ENCODE measurements at regions not wholly inside any gene's neighbourhood (a gene's known extent, or its start where the extent isn't known, plus 50 kb on each side); places are given as distances from the start of the nearest gene placed in this dataset.
"Not testable (repeated sequence)": the region's sequence is repeated elsewhere in the genome, so short reads cannot be mapped to it uniquely, and the experiment has no call there.

GRCh38 chr5:125970631-125971307 is 452.4 kb upstream of the GRAMD2B start:
- H3K9me3 ChIP-seq (ENCODE audit: low read depth, low read length), result no peaks in the 10 kb centered on the region
- no peak overlapping the region for H3K4me3 ChIP-seq (ENCODE audit: low read length)
- no peaks in the 10 kb centered on the region for H3K27me3 ChIP-seq (ENCODE audit: insufficient read depth, low read length)
- no peaks in the 10 kb centered on the region for H3K4me1 ChIP-seq (ENCODE audit: insufficient read depth, low read length)

- Histone ChIP-seq H3K27me3 (ENCODE audit: insufficient read depth, low read length) (no peaks in the 10 kb centered on the region), H3K4me3 (ENCODE audit: low read length) (no peak overlapping the region)
These were observed 450.5 kb upstream of the GRAMD2B start for GRCh38 chr5:125972706-125973105.

GRCh38 chr5:125974679-125975078 is 448.5 kb upstream of the GRAMD2B start:
- Histone ChIP-seq H3K4me1 (ENCODE audit: insufficient read depth, low read length) (no peaks in the 10 kb centered on the region), H3K27me3 (ENCODE audit: insufficient read depth, low read length) (no peaks in the 10 kb centered on the region), H3K9me3 (ENCODE audit: low read depth, low read length) (no peaks in the 10 kb centered on the region), H3K4me3 (ENCODE audit: low read length) (no peak overlapping the region)

More at GRCh38 chr5:125972706-125973105, 450.5 kb upstream of the GRAMD2B start:
- Histone ChIP-seq H3K9me3 (ENCODE audit: low read depth, low read length) (no peaks in the 10 kb centered on the region), H3K4me1 (ENCODE audit: insufficient read depth, low read length) (no peaks in the 10 kb centered on the region)

- no peaks in the 10 kb centered on the region for H3K9me3 ChIP-seq (ENCODE audit: low read depth, low read length)
- H3K4me1 ChIP-seq (ENCODE audit: insufficient read depth, low read length), result no peaks in the 10 kb centered on the region
- no peaks in the 10 kb centered on the region for H3K27me3 ChIP-seq (ENCODE audit: insufficient read depth, low read length)
- no peak overlapping the region for H3K4me3 ChIP-seq (ENCODE audit: low read length)
These were observed 446.7 kb upstream of the GRAMD2B start for GRCh38 chr5:125976421-125977000.

- Histone ChIP-seq H3K9me3 (ENCODE audit: low read depth, low read length) (no peaks in the 10 kb centered on the region), H3K4me3 (ENCODE audit: low read length) (no peak overlapping the region), H3K27me3 (ENCODE audit: insufficient read depth, low read length) (no peaks in the 10 kb centered on the region), H3K4me1 (ENCODE audit: insufficient read depth, low read length) (no peaks in the 10 kb centered on the region)
These were observed 445.2 kb upstream of the GRAMD2B start for GRCh38 chr5:125978015-125978414.

GRCh38 chr5:125979636-125980035 is 443.6 kb upstream of the GRAMD2B start:
- no peaks in the 10 kb centered on the region for H3K27me3 ChIP-seq (ENCODE audit: insufficient read depth, low read length)
- no peaks in the 10 kb centered on the region for H3K9me3 ChIP-seq (ENCODE audit: low read depth, low read length)
- H3K4me3 ChIP-seq (ENCODE audit: low read length), result no peak overlapping the region
- no peaks in the 10 kb centered on the region for H3K4me1 ChIP-seq (ENCODE audit: insufficient read depth, low read length)

GRCh38 chr5:125981016-125981415 is 442.2 kb upstream of the GRAMD2B start:
- no peaks in the 10 kb centered on the region for H3K9me3 ChIP-seq (ENCODE audit: low read depth, low read length)
- no peaks in the 10 kb centered on the region for H3K27me3 ChIP-seq (ENCODE audit: insufficient read depth, low read length)
- H3K4me3 ChIP-seq (ENCODE audit: low read length), result no peak overlapping the region
- H3K4me1 ChIP-seq (ENCODE audit: insufficient read depth, low read length), result no peaks in the 10 kb centered on the region

- no peaks in the 10 kb centered on the region for H3K9me3 ChIP-seq (ENCODE audit: low read depth, low read length)
- no peaks in the 10 kb centered on the region for H3K27me3 ChIP-seq (ENCODE audit: insufficient read depth, low read length)
- no peak overlapping the region for H3K4me3 ChIP-seq (ENCODE audit: low read length)
- no peaks in the 10 kb centered on the region for H3K4me1 ChIP-seq (ENCODE audit: insufficient read depth, low read length)
These were observed 435.4 kb upstream of the GRAMD2B start for GRCh38 chr5:125987677-125988255.

GRCh38 chr5:125992050-125992449 is 431.2 kb upstream of the GRAMD2B start:
- no peaks in the 10 kb centered on the region for H3K27me3 ChIP-seq (ENCODE audit: insufficient read depth, low read length)
- H3K4me3 ChIP-seq (ENCODE audit: low read length), result no peak overlapping the region
- H3K9me3 ChIP-seq (ENCODE audit: low read depth, low read length), result no peaks in the 10 kb centered on the region
- H3K4me1 ChIP-seq (ENCODE audit: insufficient read depth, low read length), result no peaks in the 10 kb centered on the region

GRCh38 chr5:125999271-126000030 is 423.8 kb upstream of the GRAMD2B start:
- not testable (repeated sequence) for H3K4me3 ChIP-seq (ENCODE audit: low read length); H3K4me1 ChIP-seq (ENCODE audit: insufficient read depth, low read length); H3K27me3 ChIP-seq (ENCODE audit: insufficient read depth, low read length); H3K9me3 ChIP-seq (ENCODE audit: low read depth, low read length)

- Histone ChIP-seq H3K27me3 (ENCODE audit: insufficient read depth, low read length) (no peaks in the 10 kb centered on the region), H3K4me3 (ENCODE audit: low read length) (no peak overlapping the region), H3K4me1 (ENCODE audit: insufficient read depth, low read length) (no peaks in the 10 kb centered on the region), H3K9me3 (ENCODE audit: low read depth, low read length) (no peaks in the 10 kb centered on the region)
These were observed 422.7 kb upstream of the GRAMD2B start for GRCh38 chr5:126000507-126000906.

GRCh38 chr5:126002222-126002897 is 420.8 kb upstream of the GRAMD2B start:
- H3K9me3 ChIP-seq (ENCODE audit: low read depth, low read length), result no peaks in the 10 kb centered on the region
- no peaks in the 10 kb centered on the region for H3K27me3 ChIP-seq (ENCODE audit: insufficient read depth, low read length)
- no peaks in the 10 kb centered on the region for H3K4me1 ChIP-seq (ENCODE audit: insufficient read depth, low read length)
- H3K4me3 ChIP-seq (ENCODE audit: low read length), result no peak overlapping the region

- Histone ChIP-seq H3K4me1 (ENCODE audit: insufficient read depth, low read length) (no peaks in the 10 kb centered on the region), H3K9me3 (ENCODE audit: low read depth, low read length) (no peaks in the 10 kb centered on the region), H3K4me3 (ENCODE audit: low read length) (no peak overlapping the region), H3K27me3 (ENCODE audit: insufficient read depth, low read length) (no peaks in the 10 kb centered on the region)
These were observed 419.9 kb upstream of the GRAMD2B start for GRCh38 chr5:126003309-126003708.

GRCh38 chr5:126004636-126005035 is 418.6 kb upstream of the GRAMD2B start:
- Histone ChIP-seq H3K4me3 (ENCODE audit: low read length) (no peak overlapping the region), H3K9me3 (ENCODE audit: low read depth, low read length) (no peaks in the 10 kb centered on the region), H3K27me3 (ENCODE audit: insufficient read depth, low read length) (no peaks in the 10 kb centered on the region), H3K4me1 (ENCODE audit: insufficient read depth, low read length) (no peaks in the 10 kb centered on the region)

- H3K27me3 ChIP-seq (ENCODE audit: insufficient read depth, low read length), result no peaks in the 10 kb centered on the region
- no peaks in the 10 kb centered on the region for H3K4me1 ChIP-seq (ENCODE audit: insufficient read depth, low read length)
- H3K9me3 ChIP-seq (ENCODE audit: low read depth, low read length), result no peaks in the 10 kb centered on the region
- no peak overlapping the region for H3K4me3 ChIP-seq (ENCODE audit: low read length)
These were observed 415.4 kb upstream of the GRAMD2B start for GRCh38 chr5:126007841-126008240.

Measured in mononuclear cell (primary cell).